ENCODE measurements at regions not wholly inside any gene's neighbourhood (a gene's known extent, or its start where the extent isn't known, plus 50 kb on each side); places are given as distances from the start of the nearest gene placed in this dataset.

DNA sequence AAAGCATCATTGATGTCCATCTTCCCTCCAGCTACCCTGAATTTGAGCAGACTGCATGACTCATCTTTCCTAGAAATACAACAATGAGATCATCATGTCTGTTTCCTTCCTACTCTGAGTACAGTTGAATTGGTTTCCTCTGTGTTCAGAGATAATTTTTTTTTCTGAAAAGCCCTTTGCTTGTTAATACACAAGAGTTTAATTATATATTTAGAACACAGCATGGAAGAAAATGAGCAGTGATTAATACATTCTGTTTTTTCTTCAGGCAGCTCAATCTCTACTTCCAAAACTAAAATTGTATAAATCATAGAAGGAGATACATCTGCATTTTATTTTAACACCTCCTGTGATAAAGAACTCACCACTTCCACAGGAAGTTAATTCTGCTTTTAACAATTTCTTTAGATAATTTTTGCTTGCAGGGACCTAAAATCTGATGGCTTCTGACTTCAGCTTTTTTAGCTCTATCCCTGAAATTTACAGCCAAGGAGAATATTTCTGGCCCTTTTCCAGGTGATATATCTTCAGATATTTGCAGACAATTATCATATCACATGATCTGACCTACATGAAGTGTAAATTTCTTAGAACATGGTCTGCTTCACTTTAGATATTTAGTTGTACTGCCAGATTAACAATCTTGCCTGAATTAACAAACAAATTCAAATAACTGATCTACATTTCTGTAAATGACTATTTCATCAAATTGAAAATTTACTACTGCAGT is 249.0 kb downstream of the TRIB2 start:
- DNase-seq (ENCODE audit: low read depth in 1 of 2, low spot score in 1 of 2), result no peak

DNA sequence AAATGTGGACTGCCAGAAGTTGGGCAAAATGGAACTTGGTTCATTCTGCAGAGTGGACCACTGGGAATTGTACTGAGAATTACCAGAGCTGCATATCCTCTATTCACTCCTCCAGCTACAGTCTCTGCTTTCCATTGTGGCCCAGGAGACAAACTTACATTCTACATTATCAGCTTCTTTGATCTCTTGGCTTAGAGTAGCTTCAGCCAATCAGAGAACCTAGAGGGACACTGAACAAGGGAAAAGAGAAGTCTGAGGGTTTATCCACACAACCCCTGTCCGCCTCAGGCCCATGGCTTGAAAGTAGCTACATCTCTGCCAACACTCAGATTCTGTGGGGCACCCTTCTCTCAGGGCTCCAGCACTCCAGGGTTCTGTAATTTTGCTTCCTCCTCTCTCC is 251.1 kb downstream of the TRIB2 start:
- no peak for DNase-seq (ENCODE audit: low read depth in 1 of 2, low spot score in 1 of 2)

DNA sequence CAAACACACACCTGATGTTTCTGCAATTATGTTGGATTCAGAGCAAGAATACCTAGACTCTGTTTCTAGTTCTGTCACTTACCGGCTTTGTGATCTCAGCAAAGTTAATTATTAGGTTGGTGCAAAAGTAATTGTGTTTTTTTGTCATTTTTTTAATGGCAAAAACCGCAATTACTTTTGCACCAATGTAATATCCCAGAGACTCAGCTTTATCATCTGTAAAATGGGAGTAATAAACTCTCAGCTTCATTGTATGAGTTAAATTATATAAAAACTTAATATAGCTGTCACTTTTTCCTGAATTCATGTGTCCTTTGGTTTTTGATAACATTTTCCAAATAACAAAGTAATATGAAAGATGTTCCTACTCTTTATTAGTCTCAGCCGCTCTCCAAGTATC is 251.7 kb downstream of the TRIB2 start:
- no peak for DNase-seq (ENCODE audit: low read depth in 1 of 2, low spot score in 1 of 2)

DNA sequence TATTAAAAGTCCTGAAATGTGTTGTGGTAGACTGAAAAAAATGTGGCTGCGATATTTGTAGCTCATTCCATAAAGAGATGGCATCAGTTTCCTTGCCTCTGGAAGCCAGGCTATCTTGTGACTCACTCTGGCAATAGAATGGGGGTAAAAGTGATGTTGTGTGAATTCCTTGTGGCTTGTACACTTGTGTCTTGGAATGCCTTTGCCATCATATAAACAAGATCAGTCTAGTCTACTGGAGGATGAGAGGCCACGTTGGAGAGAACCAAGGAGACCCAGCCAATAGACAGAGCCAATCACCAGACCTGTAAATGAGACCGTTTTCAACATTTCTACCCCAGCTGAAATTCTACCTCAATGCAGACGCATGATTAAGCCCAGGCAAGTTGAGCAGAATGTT is 254.1 kb downstream of the TRIB2 start:
- no peak for DNase-seq (ENCODE audit: low read depth in 1 of 2, low spot score in 1 of 2)

DNA sequence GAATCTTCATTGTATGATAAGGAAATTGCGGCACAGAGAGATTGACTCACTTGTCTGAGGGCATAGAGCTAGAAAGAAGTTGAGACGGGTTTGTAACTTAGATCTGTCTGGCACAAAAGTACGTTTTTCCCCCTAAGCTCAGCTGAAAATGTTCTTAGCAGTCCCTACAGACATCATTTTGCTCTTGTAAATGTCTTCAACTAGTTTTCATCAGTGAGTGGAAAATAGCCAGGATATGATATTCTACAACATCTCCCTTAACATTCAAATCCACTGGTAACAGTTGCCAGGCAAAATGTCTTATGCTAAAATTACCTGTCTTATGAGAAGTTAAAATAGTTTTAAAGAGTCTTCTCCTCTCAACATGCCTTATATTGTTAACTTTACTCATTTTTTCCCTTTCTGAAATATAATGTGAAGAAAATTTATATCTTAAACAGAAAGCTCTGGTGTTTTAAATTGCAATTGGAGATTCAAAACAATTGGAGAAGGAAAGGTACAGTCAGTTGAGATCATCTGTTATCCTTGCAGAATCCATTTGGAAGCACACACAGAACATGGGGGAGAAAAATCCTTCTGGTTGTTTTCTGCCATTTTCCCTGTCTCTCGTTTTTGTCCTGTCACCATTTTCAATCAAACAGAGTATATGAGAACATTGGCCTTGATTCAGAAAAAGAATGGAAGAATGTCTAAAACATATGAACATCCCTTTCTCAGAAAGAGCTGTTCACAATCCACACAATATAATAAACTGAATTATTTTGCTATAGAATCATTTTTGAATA is 255.0 kb downstream of the TRIB2 start:
- no peak for DNase-seq (ENCODE audit: low read depth in 1 of 2, low spot score in 1 of 2)

DNA sequence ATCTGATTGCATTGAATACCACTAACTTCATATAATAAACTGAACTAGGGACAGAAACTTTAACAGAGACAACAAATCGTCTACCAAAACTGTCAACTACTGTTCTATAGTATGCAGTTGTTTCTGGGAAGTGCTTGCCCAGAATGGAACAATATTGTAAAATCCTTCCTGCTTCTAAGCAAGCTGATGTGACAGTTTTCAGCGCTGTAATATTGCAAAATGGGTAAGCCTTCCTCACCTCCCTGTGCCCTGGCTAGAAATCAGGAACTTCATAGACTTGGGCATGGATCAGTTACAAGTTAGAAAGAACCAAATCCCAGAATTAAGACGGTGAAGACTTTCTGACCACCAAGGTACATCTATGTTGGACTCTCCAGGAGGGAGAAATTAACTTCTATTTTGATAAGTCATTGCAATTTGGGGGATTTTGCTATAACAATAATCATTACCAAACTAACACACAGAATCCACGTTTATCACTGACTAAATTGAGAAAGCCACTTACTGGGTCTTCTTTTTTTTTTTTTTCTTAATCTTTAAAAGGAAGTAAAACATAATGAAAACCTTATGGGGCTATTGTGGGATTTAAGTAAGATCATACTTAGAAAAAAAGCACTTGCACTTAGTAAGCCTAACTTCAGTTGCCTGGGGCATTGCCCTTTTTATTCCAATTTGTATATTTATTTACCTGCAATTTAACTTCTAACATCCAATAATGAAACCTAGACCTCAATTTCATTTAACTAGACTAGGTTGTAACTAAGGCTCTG is 261.5 kb downstream of the TRIB2 start:
- no peak for DNase-seq (ENCODE audit: low read depth in 1 of 2, low spot score in 1 of 2)

DNA sequence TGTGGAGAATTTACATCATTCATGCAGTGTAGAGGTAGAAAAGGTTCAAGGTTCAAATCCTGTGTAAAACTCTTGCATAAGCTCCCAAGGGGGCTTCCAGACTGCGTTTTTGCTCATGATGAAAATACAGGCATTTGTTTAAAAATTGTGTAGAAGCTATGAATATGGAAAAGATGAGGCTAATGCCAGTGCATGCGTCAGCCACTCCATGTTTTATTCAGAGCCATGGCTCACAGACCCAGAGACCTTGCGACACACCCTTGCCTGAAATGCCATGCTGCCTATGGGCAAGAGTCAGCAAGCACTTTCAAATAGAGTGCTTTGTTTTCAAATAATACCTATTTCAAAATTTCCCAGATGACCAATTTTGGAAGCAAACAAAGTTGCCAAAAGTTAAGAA is 262.3 kb downstream of the TRIB2 start:
- no peak for DNase-seq (ENCODE audit: low read depth in 1 of 2, low spot score in 1 of 2)

DNA sequence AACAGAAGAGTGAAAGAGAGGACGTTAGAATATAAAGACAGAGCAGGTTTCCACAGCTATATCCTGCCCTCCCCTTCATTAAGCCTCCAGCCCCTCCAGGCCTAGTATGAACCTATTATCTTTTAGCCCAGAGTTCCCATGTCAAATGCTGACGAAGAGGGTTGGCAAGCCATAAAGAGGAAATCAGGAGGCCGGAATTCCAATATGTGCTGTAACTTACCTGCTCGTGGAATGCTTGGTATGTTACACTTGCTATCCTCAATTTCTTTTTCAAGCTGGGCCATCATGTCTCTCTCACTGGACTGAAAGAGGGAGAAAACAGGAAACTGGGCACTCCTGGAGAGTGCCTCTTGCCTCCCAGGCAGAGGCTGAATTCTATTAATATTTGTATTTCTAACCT is 264.1 kb downstream of the TRIB2 start:
- DNase-seq (ENCODE audit: low read depth in 1 of 2, low spot score in 1 of 2), result no peak

DNA sequence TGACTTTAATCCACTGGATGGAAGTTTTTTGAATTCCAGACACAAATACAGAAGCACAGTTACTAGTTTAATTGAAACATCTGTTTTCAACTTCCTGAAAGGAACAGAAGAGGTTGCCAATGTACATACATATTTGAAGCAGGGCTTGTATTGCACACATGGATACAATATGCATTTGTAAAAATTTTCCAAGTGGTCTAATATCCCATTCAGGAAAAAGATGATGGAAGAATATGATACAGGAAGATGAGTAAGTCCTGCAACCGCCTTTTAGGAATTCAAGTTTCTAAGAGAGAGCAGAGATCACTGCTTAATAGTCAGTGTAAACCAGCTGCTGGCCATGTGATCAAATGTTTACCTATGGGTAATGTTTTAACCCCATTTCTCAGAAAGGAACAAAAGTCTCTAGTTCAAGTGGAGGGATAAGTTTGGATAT is 265.4 kb downstream of the TRIB2 start:
- DNase-seq (ENCODE audit: low read depth in 1 of 2, low spot score in 1 of 2), result no peak

DNA sequence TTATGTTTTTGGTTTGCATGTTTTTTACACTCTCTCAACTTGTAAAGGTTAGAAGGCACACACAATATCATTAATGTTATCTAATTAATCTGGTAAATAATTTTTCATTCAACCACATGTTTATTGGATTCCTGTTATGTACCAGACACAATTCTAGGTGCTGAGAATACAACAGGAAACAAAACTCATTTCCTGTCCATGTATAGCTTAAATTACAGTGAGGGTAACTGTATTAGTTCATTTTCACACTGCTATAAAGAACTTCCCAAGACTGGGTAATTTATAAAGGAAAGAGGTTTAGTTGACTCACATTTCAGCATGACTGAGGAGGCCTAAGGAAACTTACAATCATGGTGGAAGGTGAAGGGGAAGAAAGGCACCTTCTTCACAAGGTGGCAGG is 270.5 kb downstream of the TRIB2 start:
- no peak for DNase-seq (ENCODE audit: low read depth in 1 of 2, low spot score in 1 of 2)

DNA sequence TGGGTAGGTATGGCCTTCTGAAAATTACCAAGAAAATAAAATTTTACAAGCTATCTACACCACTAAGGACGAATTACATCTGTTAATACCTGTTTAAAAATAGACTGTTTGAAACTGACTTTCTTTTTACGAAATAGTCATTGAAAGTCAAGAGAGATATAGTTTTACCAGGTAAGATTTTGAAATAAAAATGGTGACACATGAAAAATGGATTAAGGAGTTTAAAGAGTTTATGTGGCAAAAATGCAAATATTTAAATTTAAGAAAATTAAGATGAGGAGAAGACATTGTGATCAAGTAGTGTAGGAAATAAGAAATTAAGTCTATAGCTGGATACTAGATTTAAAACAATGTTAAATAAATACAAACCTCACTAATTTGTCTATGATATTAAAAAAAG is 271.5 kb downstream of the TRIB2 start:
- no peak for DNase-seq (ENCODE audit: low read depth in 1 of 2, low spot score in 1 of 2)

DNA sequence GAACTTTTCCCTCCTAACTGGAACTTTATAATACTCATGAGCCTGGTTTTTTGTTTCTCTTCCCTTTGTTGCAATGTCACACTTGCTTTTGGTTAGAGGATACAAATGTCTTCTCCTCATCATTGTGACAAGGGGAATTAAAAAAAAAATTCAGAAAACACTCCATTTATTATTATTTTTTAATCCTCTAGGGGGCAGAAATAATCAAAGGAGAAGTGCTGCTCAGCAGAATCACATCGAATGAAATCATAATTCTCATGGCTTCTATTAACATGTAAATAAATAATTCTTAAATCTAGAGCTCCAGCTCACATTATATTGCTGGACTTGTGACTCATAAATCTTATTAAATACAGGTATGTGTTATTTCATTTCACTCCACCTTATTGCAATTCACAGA is 273.8 kb downstream of the TRIB2 start:
- DNase-seq (ENCODE audit: low read depth in 1 of 2, low spot score in 1 of 2), result no peak

DNA sequence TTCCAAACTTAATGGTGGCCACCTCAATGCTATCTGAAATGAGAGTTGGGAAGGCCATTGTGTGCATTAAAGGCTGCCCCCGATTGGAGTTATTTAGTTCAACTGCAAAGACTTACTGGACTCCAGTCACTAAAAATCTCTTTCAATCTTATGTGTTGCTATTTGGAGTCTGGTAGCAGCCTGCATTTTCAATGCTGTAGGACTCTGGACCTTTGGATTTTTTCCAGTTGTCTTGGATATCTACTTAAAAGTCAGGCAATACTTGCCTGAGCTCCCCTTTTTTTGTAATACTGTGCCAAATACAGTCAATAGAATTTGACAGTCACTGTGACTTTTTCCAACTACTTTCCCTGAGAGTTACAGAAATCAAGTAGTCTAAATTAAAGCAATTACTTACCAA is 281.9 kb downstream of the TRIB2 start:
- no peak for DNase-seq (ENCODE audit: low read depth in 1 of 2, low spot score in 1 of 2)

DNA sequence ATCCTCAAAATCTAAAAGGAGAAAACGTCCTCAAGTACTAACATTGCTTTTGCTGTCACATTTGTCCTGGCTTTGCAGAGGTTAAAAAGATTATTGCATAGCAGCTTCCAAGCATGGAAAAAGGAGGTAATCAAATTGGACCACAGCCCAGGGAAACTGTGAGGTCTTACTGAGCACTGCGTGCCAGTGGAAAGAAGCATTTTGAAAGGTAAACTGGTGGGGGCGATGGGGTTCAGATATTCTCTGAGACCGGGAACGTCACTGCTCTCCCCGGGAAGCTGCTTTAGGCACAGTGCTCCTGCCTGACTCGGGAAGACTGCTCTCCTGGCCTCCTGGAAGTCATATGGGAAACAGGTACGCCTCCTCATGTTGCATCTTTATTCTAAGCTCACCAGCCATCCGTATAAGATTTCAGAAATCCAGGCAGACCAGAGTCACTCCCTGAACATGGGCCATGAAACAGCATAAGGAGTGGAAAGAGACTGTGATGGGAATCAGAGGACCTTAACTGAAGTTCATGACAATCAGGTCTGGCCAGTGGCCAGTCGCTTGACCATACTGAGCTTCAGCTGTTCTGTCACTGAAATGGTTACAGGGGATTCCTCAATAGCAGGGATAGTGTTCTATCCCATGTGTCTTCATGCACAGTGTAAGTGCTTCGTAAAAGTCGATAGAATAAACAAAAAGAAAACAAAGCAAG is 284.1 kb downstream of the TRIB2 start:
- no peak for DNase-seq (ENCODE audit: low read depth in 1 of 2, low spot score in 1 of 2)

DNA sequence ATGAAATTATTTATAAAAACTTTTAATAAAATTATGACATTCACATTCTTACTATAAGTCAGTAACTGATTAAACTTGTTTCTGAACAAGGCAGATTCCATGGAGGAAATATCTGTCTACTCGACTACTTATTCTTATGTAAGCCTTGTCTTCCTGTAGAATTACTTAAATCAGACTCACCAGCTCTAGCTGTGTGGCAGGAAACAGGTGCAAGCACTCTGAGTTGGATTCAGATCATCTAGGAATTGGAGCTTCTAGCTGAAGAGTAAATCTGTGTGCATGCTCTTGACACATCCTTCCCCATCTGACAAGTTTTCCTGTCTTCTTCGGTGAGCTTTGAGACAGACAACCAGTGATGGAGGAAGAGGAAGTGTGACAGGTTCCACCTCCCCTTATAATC is 284.7 kb downstream of the TRIB2 start:
- DNase-seq (ENCODE audit: low read depth in 1 of 2, low spot score in 1 of 2), result no peak

DNA sequence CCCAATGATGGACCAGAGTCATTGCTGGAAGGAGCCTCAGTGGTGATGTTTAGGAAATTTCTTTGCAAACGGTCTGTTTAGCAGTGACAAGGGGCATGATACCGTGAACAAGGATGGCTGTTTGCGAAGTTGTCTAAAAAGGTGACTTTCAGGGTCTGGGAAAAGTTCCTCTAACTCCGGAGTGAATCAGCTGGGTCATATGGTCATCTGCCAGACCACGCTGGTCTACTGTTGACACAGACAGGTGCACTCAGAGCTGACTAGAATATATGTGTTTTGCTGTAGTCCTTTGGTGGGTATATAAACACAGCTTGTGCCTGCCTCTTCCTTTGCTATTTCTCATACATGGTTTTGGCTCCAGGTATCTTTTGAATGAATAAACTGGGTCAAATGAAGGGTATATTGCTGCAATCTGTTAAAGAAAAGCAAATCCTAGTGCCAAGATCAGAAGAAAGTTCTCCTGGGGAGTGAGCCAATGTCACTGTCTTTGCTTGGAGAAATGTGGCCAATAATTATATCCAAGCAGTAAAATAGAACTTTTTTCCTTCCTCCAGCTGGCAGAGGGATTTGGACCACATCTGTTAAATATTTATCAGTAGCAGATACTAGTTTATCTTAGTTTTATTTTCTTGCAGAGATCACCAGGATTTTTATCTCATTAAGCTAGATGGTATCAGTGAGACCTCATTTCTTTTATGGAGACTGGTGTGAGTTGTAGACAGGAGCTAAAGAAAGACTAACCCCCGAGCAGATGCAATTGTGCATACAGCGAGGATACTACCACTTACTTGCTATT is 286.0 kb downstream of the TRIB2 start:
- DNase-seq (ENCODE audit: low read depth in 1 of 2, low spot score in 1 of 2), result no peak

DNA sequence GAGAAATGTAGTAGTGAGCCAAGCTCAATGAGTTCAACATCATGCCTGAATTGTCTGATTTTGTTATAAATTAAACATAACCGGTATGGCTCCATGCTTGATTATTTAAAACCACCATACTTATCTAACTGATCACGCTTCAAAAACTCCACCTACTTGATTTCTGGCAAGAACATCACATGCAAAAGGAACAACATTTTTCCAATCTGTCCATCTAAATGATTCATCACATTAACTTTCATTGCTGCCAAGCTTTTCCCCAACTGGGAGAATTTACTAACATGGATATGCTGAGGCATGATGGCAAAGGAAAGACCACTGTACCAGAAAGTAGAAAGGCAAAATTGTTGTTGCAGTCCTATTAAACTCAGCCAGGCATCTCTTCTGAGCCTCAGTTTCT is 286.8 kb downstream of the TRIB2 start:
- DNase-seq (ENCODE audit: low read depth in 1 of 2, low spot score in 1 of 2), result no peak

DNA sequence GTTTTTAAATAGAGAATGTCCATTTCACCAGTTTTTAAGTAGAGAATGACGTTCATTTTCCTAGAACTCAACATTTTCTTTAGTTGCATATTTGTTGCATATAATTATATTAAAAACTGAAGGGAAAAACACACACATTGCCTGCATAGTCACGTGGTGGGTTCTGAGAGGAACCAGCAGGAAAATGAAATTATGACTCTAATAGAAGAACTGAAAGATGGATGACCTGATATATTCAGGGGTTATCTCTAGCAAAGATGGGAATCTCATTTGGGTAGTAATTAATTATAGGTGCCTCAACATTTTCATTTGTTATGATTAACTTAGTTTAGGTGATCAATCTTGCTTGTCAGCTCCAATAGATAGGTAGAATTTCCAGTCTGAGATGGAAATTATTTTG is 288.3 kb downstream of the TRIB2 start:
- DNase-seq (ENCODE audit: low read depth in 1 of 2, low spot score in 1 of 2), result no peak

DNA sequence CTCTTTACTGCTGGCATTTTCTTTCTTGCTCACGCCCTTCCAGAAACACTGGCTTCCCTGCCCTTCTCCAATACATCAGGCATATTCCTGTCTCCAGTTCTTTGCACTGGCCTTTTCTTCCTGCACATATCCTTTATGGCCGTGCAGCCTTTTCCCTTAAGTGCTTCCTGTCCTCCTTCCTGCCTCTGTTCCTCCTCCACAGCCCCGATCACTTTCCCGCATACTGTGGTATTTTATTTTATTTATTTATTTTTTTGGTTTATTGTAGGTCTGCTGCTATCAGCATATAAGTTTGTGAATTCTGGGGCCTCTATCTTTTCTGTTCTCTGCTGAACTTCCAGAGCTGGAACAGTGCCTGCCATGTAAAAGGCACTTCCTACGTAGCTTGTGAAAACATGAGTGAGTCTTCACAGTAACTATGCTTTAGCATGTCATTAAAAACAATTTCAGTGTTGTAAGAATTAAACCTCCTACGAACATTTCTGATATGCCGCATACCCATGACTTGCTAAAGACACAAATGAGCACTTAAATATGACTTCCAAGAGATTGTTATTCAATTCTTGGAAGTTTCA is 289.1 kb downstream of the TRIB2 start:
- DNase-seq (ENCODE audit: low read depth in 1 of 2, low spot score in 1 of 2), result no peak

DNA sequence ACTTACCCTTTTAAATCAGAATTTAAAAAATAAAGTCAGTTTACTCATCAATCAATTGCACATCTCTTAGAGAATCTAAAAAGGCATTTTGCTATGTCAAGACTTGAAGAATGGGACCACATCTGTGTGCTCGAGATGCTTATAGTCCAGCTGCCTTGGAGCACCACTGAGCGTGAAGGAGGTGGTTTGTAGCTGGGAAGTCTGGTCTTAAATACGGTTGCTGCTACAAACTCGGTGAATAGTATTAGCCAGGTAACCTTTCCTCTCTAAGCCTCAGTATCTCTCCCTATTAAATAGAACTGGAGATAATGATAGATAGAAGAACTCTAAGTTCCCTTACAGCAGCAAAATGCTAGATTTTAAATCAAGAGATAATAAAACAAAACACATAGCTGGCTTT is 289.7 kb downstream of the TRIB2 start:
- DNase-seq (ENCODE audit: low read depth in 1 of 2, low spot score in 1 of 2), result no peak

Measured in activated CD4-positive, alpha-beta T cell treated with anti-CD3 and anti-CD28 coated beads, Interleukin-2, amount 50 U/mL, for 24 hours (primary cell).